KMS-11 (cell line): ENCODE measurements at regions not wholly inside any gene's neighbourhood (a gene's known extent, or its start where the extent isn't known, plus 50 kb on each side); places are given as distances from the start of the nearest gene placed in this dataset.
A peak's percentile ranks its signal among the peaks of the same experiment; 100 is the strongest.

Experiments used
- H2AFZ ChIP-seq: fragments of 200-600 bp; sonication (generic); 2 replicates; pipeline ENCODE4 v1.6.1; 2016; ENCODE audit warnings: antibody characterized with exemption, mixed run types, low read depth
- H3K27ac ChIP-seq: fragments of 200-600 bp; sonication (generic); 2 replicates; pipeline ENCODE4 v1.6.1; 2016; ENCODE audit warnings: mild to moderate bottlenecking, mixed run types
- H3K27me3 ChIP-seq: fragments of 200-600 bp; sonication (generic); 2 replicates; pipeline ENCODE4 v1.6.1; 2017; ENCODE audit warnings: mild to moderate bottlenecking, low read depth, mixed run types, moderate library complexity; ENCODE audit not compliant: insufficient read depth
- H3K36me3 ChIP-seq: fragments of 200-600 bp; sonication (generic); 2 replicates; pipeline ENCODE4 v1.6.1; 2017; ENCODE audit warnings: mild to moderate bottlenecking, mixed run types; ENCODE audit not compliant: insufficient read depth
- H3K4me1 ChIP-seq: fragments of 200-600 bp; sonication (generic); 2 replicates; pipeline ENCODE4 v1.6.1; 2016; ENCODE audit warnings: mild to moderate bottlenecking, low read depth, mixed run types; ENCODE audit not compliant: poor library complexity, severe bottlenecking
- H3K4me2 ChIP-seq: fragments of 200-600 bp; sonication (generic); 2 replicates; pipeline ENCODE4 v1.7.0; 2016; ENCODE audit warnings: mild to moderate bottlenecking, mixed run types
- H3K4me3 ChIP-seq: fragments of 200-600 bp; sonication (generic); IDR thresholded peaks from 2 replicates; pipeline ENCODE4 v1.6.1; 2017; ENCODE audit warnings: low read depth, low read length, mixed read lengths; ENCODE audit not compliant: insufficient read depth
- H3K79me2 ChIP-seq: fragments of 200-600 bp; sonication (generic); 2 replicates; pipeline ENCODE4 v1.6.1; 2016; ENCODE audit warnings: low read depth, mixed run types; ENCODE audit not compliant: insufficient read depth
- H3K9ac ChIP-seq: fragments of 200-600 bp; sonication (generic); 2 replicates; pipeline ENCODE4 v1.6.1; 2016; ENCODE audit warnings: mild to moderate bottlenecking, mixed run types
- H4K20me1 ChIP-seq: fragments of 200-600 bp; sonication (generic); 2 replicates; pipeline ENCODE4 v1.6.1; 2016; ENCODE audit warnings: mild to moderate bottlenecking, mixed run types; ENCODE audit not compliant: insufficient read depth
- CTCF ChIP-seq: fragments of 200-600 bp; sonication (generic); conservative IDR thresholded peaks from 2 replicates; pipeline ENCODE4 v1.6.1; 2017; ENCODE audit warnings: low read depth, mild to moderate bottlenecking, antibody characterized with exemption, low read length, moderate library complexity, mixed read lengths

GRCh38 chr2:60234274-60234986 is 319.0 kb downstream of the BCL11A start:
- TF ChIP-seq CTCF, result no peak
- H3K4me1 ChIP-seq, result peaks cover 10% of the 10 kb centered on the region
- H2AFZ ChIP-seq, result no peak overlapping the region
- H3K36me3 ChIP-seq, result no peaks in the 10 kb centered on the region
- H3K27me3 ChIP-seq, result no peaks in the 10 kb centered on the region
- H3K27ac ChIP-seq, result no peak overlapping the region
- no peak overlapping the region for H3K9ac ChIP-seq
- no peak overlapping the region for H3K4me3 ChIP-seq
- no peak overlapping the region for H3K4me2 ChIP-seq
- H3K79me2 ChIP-seq, result no peaks in the 10 kb centered on the region
- no peaks in the 10 kb centered on the region for H4K20me1 ChIP-seq

GRCh38 chr2:60230596-60230995 is 322.9 kb downstream of the BCL11A start:
- no peaks in the 10 kb centered on the region for H3K36me3 ChIP-seq
- H3K4me2 ChIP-seq, result peak overlapping the region; percentile 19; the same call in 1 of the 2 replicates
- peaks cover 10% of the 10 kb centered on the region for H3K4me1 ChIP-seq
- H3K79me2 ChIP-seq, result no peaks in the 10 kb centered on the region
- H2AFZ ChIP-seq, result no peak overlapping the region
- H3K9ac ChIP-seq, result no peak overlapping the region
- no peak overlapping the region for H3K27ac ChIP-seq
- H3K27me3 ChIP-seq, result no peaks in the 10 kb centered on the region
- no peak overlapping the region for H3K4me3 ChIP-seq
- no peaks in the 10 kb centered on the region for H4K20me1 ChIP-seq
- no peak for TF ChIP-seq CTCF

- TF ChIP-seq CTCF, result no peak
- no peak overlapping the region for H3K9ac ChIP-seq
- no peaks in the 10 kb centered on the region for H4K20me1 ChIP-seq
- no peak overlapping the region for H3K27ac ChIP-seq
- H2AFZ ChIP-seq, result no peak overlapping the region
- H3K27me3 ChIP-seq, result no peaks in the 10 kb centered on the region
- peaks cover 10% of the 10 kb centered on the region for H3K4me1 ChIP-seq
- peak overlapping the region; percentile 19; the same call in 1 of the 2 replicates for H3K4me2 ChIP-seq
- H3K36me3 ChIP-seq, result no peaks in the 10 kb centered on the region
- no peaks in the 10 kb centered on the region for H3K79me2 ChIP-seq
- H3K4me3 ChIP-seq, result peak overlapping the region; percentile 36
These were observed 323.4 kb downstream of the BCL11A start for GRCh38 chr2:60230037-60230436.

GRCh38 chr2:60226943-60227342 is 326.5 kb downstream of the BCL11A start:
- Histone ChIP-seq H4K20me1 (no peaks in the 10 kb centered on the region), H2AFZ (no peak overlapping the region), H3K27ac (no peak overlapping the region), H3K4me2 (no peak overlapping the region), H3K4me1 (peaks cover 10% of the 10 kb centered on the region), H3K9ac (no peak overlapping the region), H3K27me3 (no peaks in the 10 kb centered on the region), H3K79me2 (no peaks in the 10 kb centered on the region), H3K36me3 (no peaks in the 10 kb centered on the region), H3K4me3 (no peak overlapping the region)
- no peak for TF ChIP-seq CTCF
